Fibroblast of lung (primary cell): ENCODE measurements at regions not wholly inside any gene's neighbourhood (a gene's known extent, or its start where the extent isn't known, plus 50 kb on each side); places are given as distances from the start of the nearest gene placed in this dataset.

ENCODE experiments used
- DNase-seq, 2 donors: peaks; one replicate each; pipeline versions ENCODE4 v3.0.0 to v3.0.0-alpha.2; 2010; ENCODE audit warnings: low read depth in 2 of 2
- H2AFZ ChIP-seq: 2 replicates; pipeline ENCODE4 v1.5.1; 2012; ENCODE audit warnings: low read length, control low read depth, inconsistent platforms
- H3K27ac ChIP-seq: 2 replicates; pipeline ENCODE4 v1.5.1; 2011; ENCODE audit warnings: low read length, control low read depth; ENCODE audit not compliant: insufficient read depth
- H3K27me3 ChIP-seq: 2 replicates; pipeline ENCODE4 v1.5.1; 2011; ENCODE audit warnings: mild to moderate bottlenecking, low read length; ENCODE audit not compliant: control insufficient read depth, insufficient read depth
- H3K36me3 ChIP-seq: 2 replicates; pipeline ENCODE4 v1.5.1; 2011; ENCODE audit warnings: low read length; ENCODE audit not compliant: control insufficient read depth, insufficient read depth
- H3K4me1 ChIP-seq: 2 replicates; pipeline ENCODE4 v1.5.1; 2011; ENCODE audit warnings: low read length; ENCODE audit not compliant: control insufficient read depth, insufficient read depth; ENCODE audit errors: extremely low read depth
- H3K4me2 ChIP-seq: 2 replicates; pipeline ENCODE4 v1.5.1; 2011; ENCODE audit warnings: low read length, control low read depth; ENCODE audit not compliant: insufficient read depth; ENCODE audit errors: extremely low read depth
- H3K4me3 ChIP-seq, 4 experiments: fragments of 200-600 bp in 1 of 4; sonication (generic) in 1 of 4; replicated peaks in 1 of 4; 2 replicates each; pipeline ENCODE4 v1.5.1; 2011 to 2016; ENCODE audit warnings: low read length in 4 of 4, low read depth in 3 of 4, mild to moderate bottlenecking in 3 of 4, control low read depth in 2 of 4, inconsistent platforms in 1 of 4, mixed read lengths in 1 of 4; ENCODE audit not compliant: insufficient read depth in 1 of 4; ENCODE audit errors: control extremely low read depth in 1 of 4
- H3K79me2 ChIP-seq: 2 replicates; pipeline ENCODE4 v1.5.1; 2012; ENCODE audit warnings: mild to moderate bottlenecking, low read length, inconsistent platforms; ENCODE audit not compliant: control insufficient read depth, insufficient read depth
- H3K9ac ChIP-seq: 2 replicates; pipeline ENCODE4 v1.5.1; 2011; ENCODE audit warnings: mild to moderate bottlenecking, low read length, control low read depth; ENCODE audit not compliant: insufficient read depth
- H3K9me3 ChIP-seq: 2 replicates; pipeline ENCODE4 v1.5.1; 2012; ENCODE audit warnings: low read depth, low read length; ENCODE audit not compliant: control insufficient read depth, insufficient read depth
- H4K20me1 ChIP-seq: 2 replicates; pipeline ENCODE4 v1.5.1; 2011; ENCODE audit warnings: low read length; ENCODE audit not compliant: control insufficient read depth, insufficient read depth; ENCODE audit errors: extremely low read depth
- EZH2 ChIP-seq: IDR thresholded peaks from 2 replicates; pipeline ENCODE4 v1.5.1; 2012; ENCODE audit warnings: low read length, control low read depth, mild to moderate bottlenecking; ENCODE audit errors: missing control alignments
- TF ChIP-seq, protein P1 (sequence below), 2 donors: IDR thresholded peaks in 1 of 2; conservative IDR thresholded peaks in 1 of 2; 1 replicate in 1 of 2; 2 replicates in 1 of 2; pipeline ENCODE4 v1.5.1; 2011 to 2012; ENCODE audit warnings: low read length in 2 of 2, control low read depth in 1 of 2, inconsistent platforms in 1 of 2, low read depth in 1 of 2, mild to moderate bottlenecking in 1 of 2

DNA sequence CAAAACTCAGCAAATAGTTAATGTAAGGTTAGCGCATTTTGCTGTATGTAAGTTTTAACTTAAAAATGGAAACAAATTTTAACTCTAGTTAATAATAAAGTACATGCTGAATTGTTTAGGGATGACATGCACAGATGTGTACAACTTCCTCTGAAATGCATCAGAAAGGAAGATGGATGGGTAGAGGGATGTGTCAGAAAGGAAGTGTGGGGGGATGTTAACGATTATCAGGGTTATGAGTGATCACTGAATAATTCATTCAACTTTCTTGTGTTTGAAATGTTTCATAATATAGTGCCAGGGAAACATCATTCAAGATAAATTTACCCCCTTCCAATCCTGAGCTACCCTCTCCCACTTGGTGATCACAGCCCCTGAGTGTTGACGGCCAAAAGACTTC lies 87.6 kb downstream of the FOXA2 start:
- Histone ChIP-seq H4K20me1 (no peaks in the 10 kb centered on the region), H3K36me3 (no peaks in the 10 kb centered on the region), H2AFZ (no peak overlapping the region), H3K4me1 (no peaks in the 10 kb centered on the region), H3K9me3 (no peaks in the 10 kb centered on the region), H3K4me3 (no peak overlapping the region), H3K9ac (no peak overlapping the region), H3K27me3 (no peaks in the 10 kb centered on the region), H3K79me2 (no peaks in the 10 kb centered on the region), H3K27ac (no peak overlapping the region), H3K4me2 (no peak overlapping the region)
- TF ChIP-seq, protein P1, sequence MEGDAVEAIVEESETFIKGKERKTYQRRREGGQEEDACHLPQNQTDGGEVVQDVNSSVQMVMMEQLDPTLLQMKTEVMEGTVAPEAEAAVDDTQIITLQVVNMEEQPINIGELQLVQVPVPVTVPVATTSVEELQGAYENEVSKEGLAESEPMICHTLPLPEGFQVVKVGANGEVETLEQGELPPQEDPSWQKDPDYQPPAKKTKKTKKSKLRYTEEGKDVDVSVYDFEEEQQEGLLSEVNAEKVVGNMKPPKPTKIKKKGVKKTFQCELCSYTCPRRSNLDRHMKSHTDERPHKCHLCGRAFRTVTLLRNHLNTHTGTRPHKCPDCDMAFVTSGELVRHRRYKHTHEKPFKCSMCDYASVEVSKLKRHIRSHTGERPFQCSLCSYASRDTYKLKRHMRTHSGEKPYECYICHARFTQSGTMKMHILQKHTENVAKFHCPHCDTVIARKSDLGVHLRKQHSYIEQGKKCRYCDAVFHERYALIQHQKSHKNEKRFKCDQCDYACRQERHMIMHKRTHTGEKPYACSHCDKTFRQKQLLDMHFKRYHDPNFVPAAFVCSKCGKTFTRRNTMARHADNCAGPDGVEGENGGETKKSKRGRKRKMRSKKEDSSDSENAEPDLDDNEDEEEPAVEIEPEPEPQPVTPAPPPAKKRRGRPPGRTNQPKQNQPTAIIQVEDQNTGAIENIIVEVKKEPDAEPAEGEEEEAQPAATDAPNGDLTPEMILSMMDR (conservative IDR thresholded peaks at IDR 0.05 in 1 of 2, IDR thresholded peaks at IDR 0.05 in 1 of 2; ENCODE audit: low read depth in 1 of 2, low read length in 2 of 2): no peak
- TF ChIP-seq EZH2: no peak
- no peak for DNase-seq

DNA sequence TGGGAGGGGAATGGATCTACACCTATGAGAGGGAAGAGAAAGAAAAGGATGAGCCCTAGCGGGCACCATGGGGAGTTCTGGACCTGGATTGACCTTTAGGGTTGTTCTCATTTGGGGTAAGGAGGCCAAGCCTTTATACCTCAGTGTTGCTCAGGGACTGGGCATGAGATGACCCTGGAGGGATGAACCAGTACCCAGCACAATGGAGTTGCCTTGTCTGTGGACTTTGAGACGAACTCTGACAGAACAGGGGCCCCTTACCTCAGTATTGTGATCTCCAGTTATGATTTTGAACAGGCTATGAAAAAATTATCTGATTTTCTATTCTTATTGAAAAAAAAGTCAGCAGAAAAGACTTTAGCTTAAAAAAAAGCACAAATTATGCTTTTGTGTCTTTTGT lies 88.6 kb downstream of the FOXA2 start:
- TF ChIP-seq, protein P1 (conservative IDR thresholded peaks at IDR 0.05 in 1 of 2, IDR thresholded peaks at IDR 0.05 in 1 of 2; ENCODE audit: low read depth in 1 of 2, low read length in 2 of 2): no peak
- TF ChIP-seq EZH2: no peak
- H3K4me2 ChIP-seq: no peak overlapping the region

DNA sequence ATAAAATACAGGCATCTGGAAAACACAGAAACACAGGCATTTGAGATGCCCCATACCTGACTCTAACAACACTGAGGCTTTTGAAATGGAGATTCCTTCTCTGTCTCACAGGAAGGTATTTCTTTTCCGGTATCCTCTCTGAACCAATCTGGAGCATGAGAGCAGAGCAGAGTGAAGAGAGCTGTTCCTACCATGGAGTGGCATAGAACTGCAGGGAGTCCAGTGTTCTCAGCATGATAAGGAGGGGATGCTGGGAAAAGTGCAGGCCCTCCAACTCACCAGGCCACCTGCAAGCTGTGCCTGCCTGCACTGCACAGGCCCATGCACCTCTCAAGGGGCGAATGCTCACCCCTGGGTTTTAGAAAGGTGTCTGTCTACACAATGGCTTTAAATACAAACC lies 89.2 kb downstream of the FOXA2 start:
- no peaks in the 10 kb centered on the region for H3K36me3 ChIP-seq
- H3K4me1 ChIP-seq: no peaks in the 10 kb centered on the region
- no peak overlapping the region for H2AFZ ChIP-seq
- no peaks in the 10 kb centered on the region for H3K9me3 ChIP-seq
- TF ChIP-seq, protein P1 (conservative IDR thresholded peaks at IDR 0.05 in 1 of 2, IDR thresholded peaks at IDR 0.05 in 1 of 2; ENCODE audit: low read depth in 1 of 2, low read length in 2 of 2): no peak
- TF ChIP-seq EZH2: no peak
- no peak overlapping the region for H3K9ac ChIP-seq
- H3K27me3 ChIP-seq: no peaks in the 10 kb centered on the region
- no peak overlapping the region for H3K4me2 ChIP-seq
- H3K27ac ChIP-seq: no peak overlapping the region
- DNase-seq: no peak
- H4K20me1 ChIP-seq: no peaks in the 10 kb centered on the region
- no peak overlapping the region for H3K4me3 ChIP-seq
- no peaks in the 10 kb centered on the region for H3K79me2 ChIP-seq

More for the DNA sequence above, 88.6 kb downstream of the FOXA2 start:
- H3K4me3 ChIP-seq: no peak overlapping the region
- H3K4me1 ChIP-seq: no peaks in the 10 kb centered on the region
- H4K20me1 ChIP-seq: no peaks in the 10 kb centered on the region
- no peak overlapping the region for H3K9ac ChIP-seq
- H3K27ac ChIP-seq: no peak overlapping the region
- H3K79me2 ChIP-seq: no peaks in the 10 kb centered on the region
- H3K36me3 ChIP-seq: no peaks in the 10 kb centered on the region
- H3K27me3 ChIP-seq: no peaks in the 10 kb centered on the region
- no peak for DNase-seq
- no peaks in the 10 kb centered on the region for H3K9me3 ChIP-seq
- no peak overlapping the region for H2AFZ ChIP-seq
